IMR-90 (cell line): ENCODE measurements at regions not wholly inside any gene's neighbourhood (a gene's known extent, or its start where the extent isn't known, plus 50 kb on each side); places are given as distances from the start of the nearest gene placed in this dataset.
A peak's percentile ranks its signal among the peaks of the same experiment; 100 is the strongest.

ENCODE experiments used
- ATAC-seq: fragments of 200-7000 bp; cut with Tn5 transposase; 2 replicates; pipeline ENCODE4 v1.9.1; 2020; ENCODE audit warnings: low read depth, mild to moderate bottlenecking, moderate library complexity
- BruUV-seq: library from RNA; stranded (reverse); fragments of 400-500 nt; replicated peaks from 2 replicates; lab custom pipeline; 2021; lab: Mats Ljungman, UMichigan
- CTCF ChIA-PET: fragments of 300-600 bp; formaldehyde crosslinking; extraction: SDS; loops from one replicate; lab custom pipeline; 2021; ENCODE audit warnings: antibody characterized with exemption; lab: Yijun Ruan, JAX
- POLR2A ChIA-PET: fragments of 300-600 bp; sonication (Branson Sonifier 250); formaldehyde crosslinking; loops from one replicate; lab custom pipeline; 2022; ENCODE audit warnings: antibody characterized with exemption; ENCODE audit not compliant: unreplicated experiment; lab: Charles Lee
- DNase-seq: peaks from one replicate; pipeline ENCODE4 v3.0.0; 2013
- H2AFZ ChIP-seq: replicated peaks from 2 replicates; pipeline ENCODE3; 2013; ENCODE audit warnings: low read length, mild to moderate bottlenecking; ENCODE audit not compliant: poor library complexity
- H2AK5ac ChIP-seq: 2 replicates; pipeline ENCODE4 v1.6.1; 2013; ENCODE audit warnings: low read depth, low read length, inconsistent platforms
- H2AK9ac ChIP-seq: replicated peaks from 2 replicates; pipeline ENCODE3; 2013; ENCODE audit warnings: mild to moderate bottlenecking, low read depth, low read length, moderate library complexity; ENCODE audit not compliant: poor library complexity
- H2BK120ac ChIP-seq: 2 replicates; pipeline ENCODE4 v1.6.1; 2013; ENCODE audit warnings: low read depth, low read length, inconsistent platforms
- H2BK15ac ChIP-seq: 3 replicates; pipeline ENCODE4 v1.6.1; 2013; ENCODE audit warnings: low read depth, low read length, inconsistent platforms
- H2BK20ac ChIP-seq: 2 replicates; pipeline ENCODE4 v1.6.1; 2013; ENCODE audit warnings: low read depth, mild to moderate bottlenecking, inconsistent platforms, low read length, moderate library complexity
- H2BK5ac ChIP-seq: 2 replicates; pipeline ENCODE4 v1.6.1; 2013; ENCODE audit warnings: mild to moderate bottlenecking, low read depth, low read length, inconsistent platforms; ENCODE audit not compliant: poor library complexity, severe bottlenecking
- H3K14ac ChIP-seq: replicated peaks from 2 replicates; pipeline ENCODE4 v1.6.1; 2013; ENCODE audit warnings: low read depth, low read length, inconsistent platforms
- H3K18ac ChIP-seq: 2 replicates; pipeline ENCODE4 v1.6.1; 2013; ENCODE audit warnings: low read depth, low read length, control low read depth
- H3K23ac ChIP-seq: 2 replicates; pipeline ENCODE4 v1.6.1; 2013; ENCODE audit warnings: low read depth, low read length, inconsistent platforms
- H3K27ac ChIP-seq: 2 replicates; pipeline ENCODE4 v1.5.1; 2013; ENCODE audit warnings: mild to moderate bottlenecking, control low read depth, low read length; ENCODE audit not compliant: insufficient read depth
- H3K27me3 ChIP-seq: 2 replicates; pipeline ENCODE4 v1.6.1; 2013; ENCODE audit warnings: low read length; ENCODE audit not compliant: control insufficient read depth, insufficient read depth
- H3K36me3 ChIP-seq: 2 replicates; pipeline ENCODE4 v1.6.1; 2013; ENCODE audit warnings: low read length, mixed read lengths; ENCODE audit not compliant: control insufficient read depth, insufficient read depth
- H3K4ac ChIP-seq: 2 replicates; pipeline ENCODE4 v1.6.1; 2013; ENCODE audit warnings: low read depth, low read length, inconsistent platforms
- H3K4me1 ChIP-seq: 2 replicates; pipeline ENCODE4 v1.6.1; 2013; ENCODE audit warnings: low read length, mixed read lengths; ENCODE audit not compliant: control insufficient read depth, insufficient read depth
- H3K4me2 ChIP-seq: 2 replicates; pipeline ENCODE4 v1.6.1; 2013; ENCODE audit warnings: low read depth, mild to moderate bottlenecking, control low read depth, low read length, moderate library complexity
- H3K4me3 ChIP-seq: 2 replicates; pipeline ENCODE4 v1.5.1; 2013; ENCODE audit warnings: low read depth, mild to moderate bottlenecking, control low read depth, low read length, moderate library complexity; ENCODE audit not compliant: insufficient read depth
- H3K56ac ChIP-seq: 2 replicates; pipeline ENCODE4 v1.6.1; 2013; ENCODE audit warnings: low read length, inconsistent platforms; ENCODE audit not compliant: insufficient read depth; ENCODE audit errors: extremely low read depth
- H3K79me1 ChIP-seq, 2 experiments: 2 replicates each; pipeline ENCODE4 v1.6.1; 2013; ENCODE audit warnings: low read length in 2 of 2, inconsistent platforms in 1 of 2, low read depth in 1 of 2
- H3K9ac ChIP-seq: 2 replicates; pipeline ENCODE4 v1.6.1; 2013; ENCODE audit warnings: low read depth, low read length, control low read depth
- H3K9me1 ChIP-seq: 2 replicates; pipeline ENCODE4 v1.6.1; 2013; ENCODE audit warnings: low read length, inconsistent platforms; ENCODE audit not compliant: insufficient read depth
- H3K9me3 ChIP-seq: 2 replicates; pipeline ENCODE4 v1.6.1; 2013; ENCODE audit warnings: low read length; ENCODE audit not compliant: control insufficient read depth, insufficient read depth
- H4K20me1 ChIP-seq: 2 replicates; pipeline ENCODE4 v1.6.1; 2013; ENCODE audit warnings: low read length, inconsistent platforms; ENCODE audit not compliant: insufficient read depth
- H4K5ac ChIP-seq: 2 replicates; pipeline ENCODE4 v1.6.1; 2013; ENCODE audit warnings: mild to moderate bottlenecking, low read depth, low read length, control low read depth
- H4K8ac ChIP-seq, 2 experiments: 2 replicates each; pipeline ENCODE4 v1.6.1; 2013; ENCODE audit warnings: low read depth in 2 of 2, low read length in 2 of 2, control low read depth in 1 of 2, inconsistent platforms in 1 of 2
- H4K91ac ChIP-seq: 2 replicates; pipeline ENCODE4 v1.6.1; 2013; ENCODE audit warnings: low read depth, low read length, inconsistent platforms; ENCODE audit not compliant: insufficient read depth
- BHLHE40 ChIP-seq: fragments of 150-350 bp; IDR thresholded peaks from 2 replicates; pipeline ENCODE4 v1.6.1; 2016; ENCODE audit warnings: mild to moderate bottlenecking, low read depth, low read length
- CEBPB ChIP-seq: IDR thresholded peaks from 2 replicates; pipeline ENCODE4 v1.6.1; 2012; ENCODE audit warnings: low read depth, low read length, improper control_type of control experiment
- CHD1 ChIP-seq: IDR thresholded peaks from 2 replicates; pipeline ENCODE4 v1.6.1; 2012; ENCODE audit warnings: low read depth, low read length, improper control_type of control experiment
- CTCF ChIP-seq: conservative IDR thresholded peaks from 2 replicates; pipeline ENCODE4 v1.5.1; 2012; ENCODE audit warnings: mild to moderate bottlenecking, low read depth, low read length, improper control_type of control experiment
- ELK1 ChIP-seq: fragments of 150-350 bp; IDR thresholded peaks from 2 replicates; pipeline ENCODE4 v1.6.1; 2016; ENCODE audit warnings: low read depth, mild to moderate bottlenecking, low read length, moderate library complexity, borderline replicate concordance
- FOS ChIP-seq: fragments of 150-350 bp; IDR thresholded peaks from 2 replicates; pipeline ENCODE4 v1.6.1; 2016; ENCODE audit warnings: low read depth, low read length
- MAFK ChIP-seq: IDR thresholded peaks from 2 replicates; pipeline ENCODE4 v1.6.1; 2012; ENCODE audit warnings: low read depth, low read length, improper control_type of control experiment
- MAZ ChIP-seq: IDR thresholded peaks from 2 replicates; pipeline ENCODE4 v1.6.1; 2012; ENCODE audit warnings: low read depth, mild to moderate bottlenecking, low read length, improper control_type of control experiment, moderate library complexity, borderline replicate concordance
- MXI1 ChIP-seq: IDR thresholded peaks from 2 replicates; pipeline ENCODE4 v1.6.1; 2012; ENCODE audit warnings: low read depth, mild to moderate bottlenecking, low read length, moderate library complexity, borderline replicate concordance
- NFE2L2 ChIP-seq: fragments of 150-350 bp; IDR thresholded peaks from 2 replicates; pipeline ENCODE4 v1.6.1; 2016; ENCODE audit warnings: low read depth, mild to moderate bottlenecking, low read length
- POLR2A ChIP-seq: IDR thresholded peaks from 2 replicates; pipeline ENCODE4 v1.6.1; 2012; ENCODE audit warnings: mild to moderate bottlenecking, low read depth, low read length
- RAD21 ChIP-seq: IDR thresholded peaks from 2 replicates; pipeline ENCODE4 v1.6.1; 2012; ENCODE audit warnings: low read length, improper control_type of control experiment
- RCOR1 ChIP-seq: IDR thresholded peaks from 2 replicates; pipeline ENCODE4 v1.6.1; 2012; ENCODE audit warnings: mild to moderate bottlenecking, low read length, improper control_type of control experiment; ENCODE audit not compliant: insufficient replicate concordance
- RFX5 ChIP-seq: IDR thresholded peaks from 2 replicates; pipeline ENCODE4 v1.8.0; 2012; ENCODE audit warnings: low read depth, mild to moderate bottlenecking, low read length, moderate library complexity
- SMC3 ChIP-seq: fragments of 150-350 bp; IDR thresholded peaks from 2 replicates; pipeline ENCODE4 v1.6.1; 2016; ENCODE audit warnings: low read depth, mild to moderate bottlenecking, antibody characterized with exemption, low read length, moderate library complexity
- USF2 ChIP-seq: fragments of 150-350 bp; IDR thresholded peaks from 2 replicates; pipeline ENCODE4 v1.6.1; 2017; ENCODE audit warnings: mild to moderate bottlenecking, antibody characterized with exemption, low read length, low read depth
- WGBS, 2 experiments: methylation state at CpG; one replicate each; pipeline versions ENCODE4 v1.1.5 to v1.1.7; 2013; ENCODE audit warnings: missing lambda C conversion rate in 2 of 2; ENCODE audit not compliant: insufficient read length in 1 of 2; ENCODE audit errors: extremely low coverage in 2 of 2; 5-methylcytosine and 5-hydroxymethylcytosine counted together
- dilution Hi-C: fragments of 300-500 bp; cut with HindIII; formaldehyde crosslinking; loops from one replicate; pipeline ENCODE4 v1.14.3; 2018; ENCODE audit warnings: low sequenced_read_pairs; ENCODE audit not compliant: unreplicated experiment
- in situ Hi-C: fragments of 300-500 bp; cut with MboI; formaldehyde crosslinking; loops from 3 replicates; pipeline ENCODE4 v1.14.3; 2019; ENCODE audit warnings: low sequenced_read_pairs, inconsistent platforms, mixed read lengths
- intact Hi-C: fragments of 100-400 bp; cut with micrococcal nuclease; formaldehyde crosslinking; loops from 2 replicates; pipeline ENCODE4 v1.10.0; 2022

- Histone ChIP-seq H2BK5ac (no peak overlapping the region), H3K9me3 (peaks cover 13% of the 10 kb centered on the region), H3K14ac (no peak overlapping the region), H2BK20ac (no peak overlapping the region), H4K5ac (no peak overlapping the region), H3K56ac (no peak overlapping the region), H3K27me3 (no peaks in the 10 kb centered on the region), H3K4me1 (no peaks in the 10 kb centered on the region), H4K20me1 (no peaks in the 10 kb centered on the region), H3K4ac (no peak overlapping the region), H3K9ac (no peak overlapping the region), H2BK15ac (no peak overlapping the region), H3K4me2 (no peak overlapping the region), H4K8ac (no peak overlapping the region), H2AK9ac (no peak overlapping the region), H2BK120ac (no peak overlapping the region), H3K36me3 (no peaks in the 10 kb centered on the region), H3K18ac (no peak overlapping the region), H3K27ac (no peak overlapping the region), H3K9me1 (no peaks in the 10 kb centered on the region), H3K23ac (no peak overlapping the region), H3K79me1 (no peaks in the 10 kb centered on the region), H3K4me3 (no peak overlapping the region), H2AK5ac (no peak overlapping the region), H2AFZ (peak overlapping the region; percentile 14), H4K91ac (no peak overlapping the region)
- ATAC-seq (no peak), DNase-seq (no peak)
- in situ Hi-C loops = no loop called here
- no CpG with 5 or more reads among the region's 2 CpGs for WGBS, 2 experiments
- intact Hi-C loops = no loop called here
- CTCF ChIA-PET = no interaction called here
- TF ChIP-seq SMC3 (no peak), RFX5 (no peak), CTCF (no peak), RAD21 (no peak), POLR2A (no peak), FOS (no peak), CEBPB (no peak), ELK1 (no peak), MAZ (no peak), MAFK (no peak), CHD1 (no peak), USF2 (no peak), BHLHE40 (no peak), RCOR1 (no peak), MXI1 (no peak), NFE2L2 (no peak)
- no TSS peak for BruUV-seq
- POLR2A ChIA-PET = no interaction called here
- dilution Hi-C loops = no loop called here
Measured at GRCh38 chr4:159702200-159702599, 599.3 kb downstream of the RAPGEF2 start.
